ENCODE measurements at regions not wholly inside any gene's neighbourhood (a gene's known extent, or its start where the extent isn't known, plus 50 kb on each side); places are given as distances from the start of the nearest gene placed in this dataset.

DNA sequence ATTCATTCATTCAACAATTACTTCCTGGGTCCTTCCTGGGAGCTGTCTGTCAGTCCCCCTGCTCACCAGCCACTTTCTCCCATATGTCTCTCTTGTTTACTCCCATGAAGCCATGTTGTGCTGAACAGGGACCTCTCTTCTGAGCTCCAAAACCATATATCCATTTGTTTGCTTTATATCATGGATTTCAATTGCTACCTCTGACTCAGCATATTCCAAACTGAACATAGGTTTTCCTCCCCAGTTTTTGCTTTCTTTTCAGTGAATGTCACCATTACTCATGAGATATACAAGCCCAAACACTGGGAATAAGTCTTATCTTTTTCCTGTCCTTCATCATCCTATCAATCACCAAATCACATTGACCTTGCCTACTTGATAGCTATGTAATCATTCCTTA, 152.5 kb upstream of the P2RY1 start:
- Mint-ChIP-seq H3K27me3 (ENCODE audit: insufficient read depth) (peaks cover 17% of the 10 kb centered on the region), H3K36me3 (ENCODE audit: low read depth) (peaks cover 2% of the 10 kb centered on the region), H3K4me3 (no peak overlapping the region), H3K9me3 (peaks cover 9% of the 10 kb centered on the region), H3K27ac (no peak overlapping the region), H3K4me1 (peaks cover 3% of the 10 kb centered on the region)
- DNase-seq = no peak
- Histone ChIP-seq H3K27ac (ENCODE audit: low read depth, low read length) (no peak overlapping the region), H3K9ac (ENCODE audit: extremely low read depth, low read length, poor library complexity, severe bottlenecking) (no peak overlapping the region), H3K4me3 (ENCODE audit: low read length) (no peak overlapping the region), H3K9me3 (ENCODE audit: control insufficient read depth, low read length) (peaks cover 34% of the 10 kb centered on the region), H3K36me3 (ENCODE audit: control insufficient read depth, insufficient read depth, low read length) (no peaks in the 10 kb centered on the region), H3K4me1 (ENCODE audit: control insufficient read depth, insufficient read depth, low read length) (no peaks in the 10 kb centered on the region), H3K27me3 (ENCODE audit: control insufficient read depth, insufficient read depth, low read length, poor library complexity, severe bottlenecking) (peaks cover 7% of the 10 kb centered on the region)
- TF ChIP-seq, protein P1, sequence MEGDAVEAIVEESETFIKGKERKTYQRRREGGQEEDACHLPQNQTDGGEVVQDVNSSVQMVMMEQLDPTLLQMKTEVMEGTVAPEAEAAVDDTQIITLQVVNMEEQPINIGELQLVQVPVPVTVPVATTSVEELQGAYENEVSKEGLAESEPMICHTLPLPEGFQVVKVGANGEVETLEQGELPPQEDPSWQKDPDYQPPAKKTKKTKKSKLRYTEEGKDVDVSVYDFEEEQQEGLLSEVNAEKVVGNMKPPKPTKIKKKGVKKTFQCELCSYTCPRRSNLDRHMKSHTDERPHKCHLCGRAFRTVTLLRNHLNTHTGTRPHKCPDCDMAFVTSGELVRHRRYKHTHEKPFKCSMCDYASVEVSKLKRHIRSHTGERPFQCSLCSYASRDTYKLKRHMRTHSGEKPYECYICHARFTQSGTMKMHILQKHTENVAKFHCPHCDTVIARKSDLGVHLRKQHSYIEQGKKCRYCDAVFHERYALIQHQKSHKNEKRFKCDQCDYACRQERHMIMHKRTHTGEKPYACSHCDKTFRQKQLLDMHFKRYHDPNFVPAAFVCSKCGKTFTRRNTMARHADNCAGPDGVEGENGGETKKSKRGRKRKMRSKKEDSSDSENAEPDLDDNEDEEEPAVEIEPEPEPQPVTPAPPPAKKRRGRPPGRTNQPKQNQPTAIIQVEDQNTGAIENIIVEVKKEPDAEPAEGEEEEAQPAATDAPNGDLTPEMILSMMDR (conservative IDR thresholded peaks at IDR 0.05) = no peak

DNA sequence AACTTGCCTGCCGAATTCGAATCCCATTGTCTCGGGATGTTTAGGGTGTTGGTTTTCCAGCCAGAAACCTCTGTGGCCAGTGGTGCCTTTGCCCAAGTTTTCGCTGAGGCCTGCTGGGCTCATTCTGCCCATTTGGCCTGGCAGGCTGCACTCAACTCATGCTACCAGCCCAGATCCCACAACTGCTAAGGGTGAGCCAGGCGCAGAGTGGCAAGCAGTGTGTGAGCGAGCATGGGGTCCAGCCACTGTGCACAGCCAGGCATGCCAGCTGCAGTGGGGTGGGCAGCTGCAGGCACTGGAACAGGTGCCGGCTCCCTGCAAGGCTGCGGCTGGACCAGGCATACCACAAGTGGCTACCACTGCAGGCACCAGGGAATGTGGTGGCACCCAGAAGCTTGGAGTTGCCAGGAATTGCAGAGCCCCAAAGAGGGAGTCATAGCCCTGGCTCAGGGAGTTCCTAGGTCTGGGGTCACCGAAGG, 151.4 kb upstream of the P2RY1 start:
- TF ChIP-seq, protein P1 (conservative IDR thresholded peaks at IDR 0.05) = no peak
- Mint-ChIP-seq H3K4me1 (peaks cover 3% of the 10 kb centered on the region), H3K27me3 (ENCODE audit: insufficient read depth) (peaks cover 18% of the 10 kb centered on the region), H3K36me3 (ENCODE audit: low read depth) (peaks cover 2% of the 10 kb centered on the region), H3K27ac (no peak overlapping the region), H3K4me3 (no peak overlapping the region), H3K9me3 (peaks cover 9% of the 10 kb centered on the region)
- Histone ChIP-seq H3K9me3 (ENCODE audit: control insufficient read depth, low read length) (peaks cover 34% of the 10 kb centered on the region), H3K4me3 (ENCODE audit: low read length) (no peak overlapping the region), H3K27me3 (ENCODE audit: control insufficient read depth, insufficient read depth, low read length, poor library complexity, severe bottlenecking) (peaks cover 13% of the 10 kb centered on the region), H3K36me3 (ENCODE audit: control insufficient read depth, insufficient read depth, low read length) (no peaks in the 10 kb centered on the region), H3K4me1 (ENCODE audit: control insufficient read depth, insufficient read depth, low read length) (no peaks in the 10 kb centered on the region), H3K9ac (ENCODE audit: extremely low read depth, low read length, poor library complexity, severe bottlenecking) (no peak overlapping the region), H3K27ac (ENCODE audit: low read depth, low read length) (no peak overlapping the region)
- no peak for DNase-seq
- 94 to 97% methylated on average over 5 to 9 of the region's 9 CpGs for WGBS, 2 experiments (ENCODE audit: insufficient coverage in 1 of 2, insufficient read length in 1 of 2)

DNA sequence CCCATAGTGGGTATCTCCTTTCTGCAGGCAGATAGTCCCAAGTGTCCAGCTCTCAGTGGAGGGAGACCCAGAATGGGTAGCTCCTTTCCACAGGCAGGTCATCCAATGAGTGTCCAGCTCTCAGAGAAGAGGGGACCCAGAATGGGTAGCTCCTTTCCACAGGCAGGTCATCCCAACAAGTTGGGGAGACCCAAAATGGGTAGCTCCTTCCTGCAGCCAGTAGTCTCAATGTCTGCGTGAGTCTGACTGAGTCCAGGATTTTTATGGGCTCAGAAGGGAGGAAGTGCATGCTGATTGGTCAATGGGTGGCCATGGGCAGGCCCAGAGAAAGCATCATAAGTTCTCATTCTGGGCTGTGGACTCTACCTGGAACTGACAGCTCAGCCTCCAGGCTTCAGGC, 150.7 kb upstream of the P2RY1 start:
- WGBS, 2 experiments (ENCODE audit: insufficient coverage in 1 of 2, insufficient read length in 1 of 2) = 93% methylated on average over 1 of the region's 1 CpG; no CpG with 5 or more reads in 1 of the 2 experiments
- H3K27ac Mint-ChIP-seq = no peak overlapping the region

More for the DNA sequence above, 150.7 kb upstream of the P2RY1 start:
- Histone ChIP-seq H3K27ac (ENCODE audit: low read depth, low read length) (no peak overlapping the region), H3K27me3 (ENCODE audit: control insufficient read depth, insufficient read depth, low read length, poor library complexity, severe bottlenecking) (peaks cover 20% of the 10 kb centered on the region), H3K36me3 (ENCODE audit: control insufficient read depth, insufficient read depth, low read length) (no peaks in the 10 kb centered on the region), H3K4me3 (ENCODE audit: low read length) (no peak overlapping the region), H3K9me3 (ENCODE audit: control insufficient read depth, low read length) (peaks cover 34% of the 10 kb centered on the region), H3K9ac (ENCODE audit: extremely low read depth, low read length, poor library complexity, severe bottlenecking) (no peak overlapping the region), H3K4me1 (ENCODE audit: control insufficient read depth, insufficient read depth, low read length) (no peaks in the 10 kb centered on the region)
- no peak overlapping the region for H3K4me3 Mint-ChIP-seq
- TF ChIP-seq, protein P1 (conservative IDR thresholded peaks at IDR 0.05) = no peak
- DNase-seq = no peak
- H3K27me3 Mint-ChIP-seq (ENCODE audit: insufficient read depth) = peaks cover 20% of the 10 kb centered on the region
- peaks cover 10% of the 10 kb centered on the region for H3K4me1 Mint-ChIP-seq
- H3K36me3 Mint-ChIP-seq (ENCODE audit: low read depth) = peaks cover 2% of the 10 kb centered on the region
- peaks cover 12% of the 10 kb centered on the region for H3K9me3 Mint-ChIP-seq

Measured in endodermal cell (in vitro differentiated cells).